Esophagus (tissue), 2 donors: ENCODE measurements at regions not wholly inside any gene's neighbourhood (a gene's known extent, or its start where the extent isn't known, plus 50 kb on each side); places are given as distances from the start of the nearest gene placed in this dataset.

Experiments
- H3K27ac ChIP-seq, 2 donors: one replicate each; pipeline ENCODE4 v1.5.1; 2013; ENCODE audit warnings: low read depth in 2 of 2, mild to moderate bottlenecking in 2 of 2, inconsistent platforms in 1 of 2, low read length in 1 of 2, moderate library complexity in 1 of 2
- H3K27me3 ChIP-seq, 2 donors: one replicate each; pipeline ENCODE4 v1.6.1; 2013; ENCODE audit warnings: low read length in 2 of 2, control low read depth in 1 of 2, mild to moderate bottlenecking in 1 of 2; ENCODE audit not compliant: insufficient read depth in 2 of 2, control insufficient read depth in 1 of 2
- H3K36me3 ChIP-seq, 2 donors: one replicate each; pipeline ENCODE4 v1.6.1; 2013; ENCODE audit warnings: low read length in 1 of 2; ENCODE audit not compliant: control insufficient read depth in 2 of 2, insufficient read depth in 2 of 2
- H3K4me1 ChIP-seq, 2 donors: one replicate each; pipeline ENCODE4 v1.6.1; 2013; ENCODE audit warnings: low read length in 1 of 2; ENCODE audit not compliant: control insufficient read depth in 2 of 2, insufficient read depth in 2 of 2
- H3K4me3 ChIP-seq, 2 donors: one replicate each; pipeline ENCODE4 v1.5.1; 2013; ENCODE audit warnings: low read length in 2 of 2, mild to moderate bottlenecking in 2 of 2, low read depth in 1 of 2, moderate library complexity in 1 of 2
- H3K9me3 ChIP-seq, 2 donors: one replicate each; pipeline ENCODE4 v1.6.1; 2013; ENCODE audit warnings: mild to moderate bottlenecking in 2 of 2, low read depth in 1 of 2, low read length in 1 of 2, moderate library complexity in 1 of 2; ENCODE audit not compliant: control insufficient read depth in 2 of 2, insufficient read depth in 1 of 2
- WGBS, 2 donors: extraction: QIAGEN DNeasy Blood & Tissue Kit; methylation state at CpG; one replicate each; pipeline ENCODE4 v1.1.7; 2013; 5-methylcytosine and 5-hydroxymethylcytosine counted together
- donor health status: healthy with polysubstance abuse.
- donor health status: Bipolar disorder and iron deficiency.

DNA sequence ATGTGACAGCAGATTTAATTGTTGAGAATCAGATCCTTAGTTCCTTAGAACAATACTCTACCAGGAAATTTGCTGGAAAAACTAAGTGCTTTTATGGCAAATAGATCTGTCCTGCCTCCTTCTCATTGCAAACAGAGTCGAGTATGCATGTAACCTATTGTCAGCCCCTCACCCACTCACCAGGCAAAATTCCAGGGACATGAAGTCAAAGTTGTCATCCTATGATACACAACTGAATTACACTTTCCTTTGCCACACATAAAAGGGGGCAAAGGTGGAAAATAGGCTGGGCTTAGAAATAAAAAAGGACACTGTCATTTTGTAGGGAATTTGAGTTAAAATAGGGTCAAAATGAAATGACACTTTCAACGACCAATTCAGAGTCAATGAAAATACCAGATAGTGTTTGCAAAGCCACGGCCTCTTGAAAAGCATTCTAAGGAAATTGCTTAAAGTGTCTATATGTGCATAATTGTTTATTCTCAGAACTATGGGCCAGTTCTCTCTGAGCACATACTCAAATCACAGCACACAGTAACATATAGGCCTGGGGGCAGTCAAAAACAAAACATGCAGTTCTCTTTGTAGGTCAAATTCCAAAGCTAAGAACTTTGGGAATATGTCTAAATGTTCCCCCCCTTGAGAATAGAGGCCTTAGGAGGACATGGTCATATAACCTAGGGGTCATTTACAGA is 452.8 kb downstream of the NFIB start:
- no peaks in the 10 kb centered on the region for H3K27me3 ChIP-seq
- no peaks in the 10 kb centered on the region for H3K36me3 ChIP-seq
- H3K9me3 ChIP-seq: no peaks in the 10 kb centered on the region
- WGBS, 2 donors: 67 to 77% methylated on average over 3 of the region's 3 CpGs
- H3K27ac ChIP-seq: no peak overlapping the region
- H3K4me3 ChIP-seq: no peak overlapping the region
- no peaks in the 10 kb centered on the region for H3K4me1 ChIP-seq

DNA sequence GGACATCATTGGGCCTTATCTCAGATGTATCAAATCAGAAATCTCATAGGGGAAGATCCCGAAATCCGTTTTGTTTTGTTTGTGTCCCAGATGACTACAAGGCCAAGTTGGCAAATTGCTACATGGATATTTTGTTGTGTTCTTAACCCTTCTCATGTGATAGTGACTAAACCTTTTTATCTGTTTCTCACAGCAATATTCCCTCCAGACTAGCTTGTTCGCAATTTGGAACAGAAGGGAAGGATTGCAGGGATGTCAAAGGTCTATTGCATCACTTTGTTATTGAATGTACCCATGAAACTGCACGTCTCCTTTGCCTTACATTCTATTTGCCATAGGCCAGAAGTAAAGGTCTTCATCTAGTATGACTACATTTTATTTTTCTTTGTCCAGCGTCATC is 453.9 kb downstream of the NFIB start:
- WGBS, 2 donors: 82 to 83% methylated on average over 5 of the region's 5 CpGs
- no peaks in the 10 kb centered on the region for H3K36me3 ChIP-seq
- no peaks in the 10 kb centered on the region for H3K4me1 ChIP-seq
- H3K27ac ChIP-seq: no peak overlapping the region
- H3K4me3 ChIP-seq: no peak overlapping the region
- H3K27me3 ChIP-seq: no peaks in the 10 kb centered on the region
- no peaks in the 10 kb centered on the region for H3K9me3 ChIP-seq

GRCh38 chr9:13857521-13857920 is 456.4 kb downstream of the NFIB start:
- no peaks in the 10 kb centered on the region for H3K27me3 ChIP-seq
- no peaks in the 10 kb centered on the region for H3K36me3 ChIP-seq
- H3K27ac ChIP-seq: no peak overlapping the region
- H3K9me3 ChIP-seq: no peaks in the 10 kb centered on the region
- H3K4me3 ChIP-seq: no peak overlapping the region
- no peaks in the 10 kb centered on the region for H3K4me1 ChIP-seq

DNA sequence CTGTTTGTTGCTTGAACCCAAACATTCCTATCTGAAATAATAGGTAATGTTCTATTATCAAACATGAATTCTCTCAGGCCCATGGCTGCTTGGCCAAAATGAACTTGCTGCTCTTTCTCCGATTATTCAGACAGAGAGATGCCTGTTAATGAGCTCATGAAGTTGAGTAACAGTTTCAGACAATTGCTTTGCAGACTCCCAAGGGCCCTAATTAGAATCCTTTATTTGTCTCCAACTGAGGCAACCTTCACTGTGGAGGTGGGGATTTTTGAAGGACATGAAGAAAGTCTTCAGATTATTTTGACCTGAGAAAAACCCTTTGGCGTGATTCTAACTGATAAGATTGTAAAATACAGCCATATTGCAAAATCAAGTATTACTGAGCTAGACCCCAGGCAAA is 466.7 kb downstream of the NFIB start:
- 89 to 92% methylated on average over 2 of the region's 2 CpGs for WGBS, 2 donors
- H3K27ac ChIP-seq: no peak overlapping the region
- H3K27me3 ChIP-seq: no peaks in the 10 kb centered on the region
- H3K4me1 ChIP-seq: no peaks in the 10 kb centered on the region
- H3K4me3 ChIP-seq: no peak overlapping the region
- no peaks in the 10 kb centered on the region for H3K9me3 ChIP-seq
- H3K36me3 ChIP-seq: no peaks in the 10 kb centered on the region

DNA sequence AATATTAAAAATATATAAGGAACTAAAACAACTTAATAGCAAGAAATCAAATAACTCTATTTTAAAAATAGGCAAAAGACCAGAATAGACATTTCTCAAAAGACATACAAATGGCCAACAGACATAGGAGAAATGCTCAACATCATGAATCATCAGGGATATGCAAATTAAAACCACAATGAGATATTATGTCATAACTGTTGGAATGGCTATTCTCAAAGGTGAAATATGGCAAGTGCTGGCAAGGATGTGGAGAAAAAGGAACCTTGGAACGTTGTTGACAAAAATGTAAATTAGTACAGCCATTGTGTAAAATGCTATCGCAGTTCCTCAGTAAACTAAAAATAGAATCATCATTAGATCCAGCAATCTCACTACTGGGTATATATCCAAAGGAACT is 468.5 kb downstream of the NFIB start:
- Histone ChIP-seq H3K4me3 (no peak overlapping the region), H3K9me3 (no peaks in the 10 kb centered on the region), H3K36me3 (no peaks in the 10 kb centered on the region), H3K4me1 (no peaks in the 10 kb centered on the region), H3K27me3 (no peaks in the 10 kb centered on the region), H3K27ac (no peak overlapping the region)
- WGBS, 2 donors: 58 to 75% methylated on average over 2 of the region's 2 CpGs

- Histone ChIP-seq H3K4me3 (no peak overlapping the region), H3K27me3 (no peaks in the 10 kb centered on the region), H3K27ac (no peak overlapping the region), H3K4me1 (no peaks in the 10 kb centered on the region), H3K36me3 (no peaks in the 10 kb centered on the region), H3K9me3 (no peaks in the 10 kb centered on the region)
- 53 to 54% methylated on average over 7 of the region's 7 CpGs for WGBS, 2 donors
These were observed 472.0 kb downstream of the NFIB start for GRCh38 chr9:13841746-13842462.

- Histone ChIP-seq H3K4me3 (no peak overlapping the region), H3K4me1 (no peaks in the 10 kb centered on the region), H3K27ac (no peak overlapping the region), H3K27me3 (no peaks in the 10 kb centered on the region), H3K9me3 (peaks cover 0 to 7% of the 10 kb centered on the region in 2 donors), H3K36me3 (no peaks in the 10 kb centered on the region)
These were observed 481.5 kb downstream of the NFIB start for GRCh38 chr9:13832446-13832845.

GRCh38 chr9:13823026-13823425 is 490.9 kb downstream of the NFIB start:
- Histone ChIP-seq H3K9me3 (no peaks in the 10 kb centered on the region), H3K36me3 (no peaks in the 10 kb centered on the region), H3K4me3 (no peak overlapping the region), H3K4me1 (no peaks in the 10 kb centered on the region), H3K27me3 (no peaks in the 10 kb centered on the region), H3K27ac (no peak overlapping the region)

DNA sequence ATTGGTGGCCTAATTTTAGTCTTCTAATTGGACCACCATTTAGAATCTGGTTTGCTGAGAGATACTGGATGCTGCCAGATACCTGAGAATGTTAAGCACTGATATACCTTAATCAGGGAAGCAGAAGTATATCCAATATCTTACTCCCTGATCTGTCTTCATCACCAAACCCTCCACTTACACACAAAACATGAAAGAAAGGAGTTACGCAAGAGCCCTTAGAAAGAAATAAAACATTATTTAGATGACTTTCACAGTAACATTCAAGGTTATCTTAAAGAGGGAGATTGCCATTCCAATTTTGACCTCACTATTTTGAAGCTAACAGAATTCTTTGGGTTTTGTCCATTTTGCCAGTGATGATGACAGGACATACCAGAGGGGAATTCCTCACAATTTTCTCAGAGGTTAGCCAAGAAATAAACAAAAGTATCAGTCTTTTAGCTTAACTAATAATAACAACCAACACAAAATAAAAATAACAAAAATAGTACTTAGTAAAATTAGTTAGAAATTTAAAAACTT is 496.1 kb downstream of the NFIB start:
- Histone ChIP-seq H3K27ac (no peak overlapping the region), H3K4me1 (peaks cover 0 to 2% of the 10 kb centered on the region in 2 donors), H3K9me3 (no peaks in the 10 kb centered on the region), H3K4me3 (no peak overlapping the region), H3K36me3 (no peaks in the 10 kb centered on the region), H3K27me3 (no peaks in the 10 kb centered on the region)
- 87 to 88% methylated on average over 1 of the region's 1 CpG for whole genome bisulfite sequencing, 2 donors

- peaks cover 0 to 2% of the 10 kb centered on the region in 2 donors for H3K4me1 ChIP-seq
- H3K36me3 ChIP-seq: no peaks in the 10 kb centered on the region
- WGBS, 2 donors: 47 to 63% methylated on average over 3 of the region's 3 CpGs
- no peak overlapping the region for H3K4me3 ChIP-seq
- peak overlapping the region in 1 of 2 donors; percentile 9 for H3K27ac ChIP-seq
- H3K27me3 ChIP-seq: no peaks in the 10 kb centered on the region
- no peaks in the 10 kb centered on the region for H3K9me3 ChIP-seq
These were observed 497.1 kb downstream of the NFIB start for GRCh38 chr9:13816837-13817236.
